ENCODE measurements at regions not wholly inside any gene's neighbourhood (a gene's known extent, or its start where the extent isn't known, plus 50 kb on each side); places are given as distances from the start of the nearest gene placed in this dataset.

- no peaks in the 10 kb centered on the region for H3K9me3 Mint-ChIP-seq
These were observed 61.2 kb downstream of the KLF6 start for GRCh38 chr10:3723766-3724165.

GRCh38 chr10:3720228-3721019, 64.6 kb downstream of the KLF6 start:
- no peaks in the 10 kb centered on the region for H3K9me3 Mint-ChIP-seq
- DNase-seq: no peak
- POLR2A ChIA-PET: no interaction called here
- no peak overlapping the region for H3K27ac Mint-ChIP-seq
- no peaks in the 10 kb centered on the region for H3K4me1 Mint-ChIP-seq
- H3K4me3 Mint-ChIP-seq: no peak overlapping the region
- peaks cover 14% of the 10 kb centered on the region for H3K27me3 Mint-ChIP-seq
- CTCF ChIA-PET: no interaction called here
- no peaks in the 10 kb centered on the region for H3K36me3 Mint-ChIP-seq (ENCODE audit: low read depth)

More at GRCh38 chr10:3723766-3724165, 61.2 kb downstream of the KLF6 start:
- DNase-seq: no peak
- CTCF ChIA-PET: no interaction called here
- Mint-ChIP-seq H3K27ac (no peak overlapping the region), H3K27me3 (peaks cover 23% of the 10 kb centered on the region), H3K4me3 (no peak overlapping the region), H3K36me3 (ENCODE audit: low read depth) (no peaks in the 10 kb centered on the region), H3K4me1 (no peaks in the 10 kb centered on the region)
- POLR2A ChIA-PET: no interaction called here

- H3K4me3 Mint-ChIP-seq: no peak overlapping the region
- CTCF ChIA-PET: interaction anchor here (0.6 kb wide), 1 partner anchor 108 kb away, joined by 3 read pairs; no protein-coding TSS in a partner anchor
- H3K27me3 Mint-ChIP-seq: peaks cover 7% of the 10 kb centered on the region
- no peak overlapping the region for H3K27ac Mint-ChIP-seq
- H3K4me1 Mint-ChIP-seq: peaks cover 9% of the 10 kb centered on the region
- POLR2A ChIA-PET: interaction anchor here (0.7 kb wide), 1 partner anchor 58 kb away, joined by 3 read pairs; no protein-coding TSS in a partner anchor
- H3K36me3 Mint-ChIP-seq (ENCODE audit: low read depth): no peaks in the 10 kb centered on the region
- no peaks in the 10 kb centered on the region for H3K9me3 Mint-ChIP-seq
- DNase-seq: no peak
These were observed 65.8 kb downstream of the KLF6 start for GRCh38 chr10:3719024-3719843.

GRCh38 chr10:3716093-3716492, 68.9 kb downstream of the KLF6 start:
- CTCF ChIA-PET: no interaction called here
- Mint-ChIP-seq H3K4me1 (peaks cover 10% of the 10 kb centered on the region), H3K36me3 (ENCODE audit: low read depth) (peaks cover 4% of the 10 kb centered on the region), H3K27ac (no peak overlapping the region), H3K9me3 (peaks cover 4% of the 10 kb centered on the region), H3K27me3 (peaks cover 3% of the 10 kb centered on the region), H3K4me3 (no peak overlapping the region)
- POLR2A ChIA-PET: no interaction called here
- no peak for DNase-seq

- Mint-ChIP-seq H3K4me3 (no peak overlapping the region), H3K27ac (no peak overlapping the region), H3K9me3 (peaks cover 11% of the 10 kb centered on the region), H3K4me1 (peaks cover 16% of the 10 kb centered on the region), H3K27me3 (peaks cover 3% of the 10 kb centered on the region), H3K36me3 (ENCODE audit: low read depth) (peaks cover 9% of the 10 kb centered on the region)
- CTCF ChIA-PET: no interaction called here
- DNase-seq: no peak
- POLR2A ChIA-PET: no interaction called here
These were observed 70.0 kb downstream of the KLF6 start for GRCh38 chr10:3714967-3715366.

- H3K4me3 Mint-ChIP-seq: no peak overlapping the region
- peaks cover 9% of the 10 kb centered on the region for H3K36me3 Mint-ChIP-seq (ENCODE audit: low read depth)
- peaks cover 18% of the 10 kb centered on the region for H3K4me1 Mint-ChIP-seq
- H3K27me3 Mint-ChIP-seq: peaks cover 2% of the 10 kb centered on the region
- H3K27ac Mint-ChIP-seq: no peak overlapping the region
- no peak for DNase-seq
- POLR2A ChIA-PET: no interaction called here
- CTCF ChIA-PET: no interaction called here
- H3K9me3 Mint-ChIP-seq: peaks cover 11% of the 10 kb centered on the region
These were observed 70.5 kb downstream of the KLF6 start for GRCh38 chr10:3714531-3714930.

GRCh38 chr10:3712707-3713106, 72.3 kb downstream of the KLF6 start:
- Mint-ChIP-seq H3K9me3 (peaks cover 11% of the 10 kb centered on the region), H3K4me3 (no peak overlapping the region), H3K27me3 (no peaks in the 10 kb centered on the region), H3K36me3 (ENCODE audit: low read depth) (peaks cover 9% of the 10 kb centered on the region), H3K4me1 (peaks cover 30% of the 10 kb centered on the region), H3K27ac (no peak overlapping the region)
- no peak for DNase-seq
- CTCF ChIA-PET: no interaction called here
- POLR2A ChIA-PET: no interaction called here

- Mint-ChIP-seq H3K36me3 (ENCODE audit: low read depth) (peaks cover 9% of the 10 kb centered on the region), H3K27ac (no peak overlapping the region), H3K4me3 (no peak overlapping the region), H3K4me1 (peaks cover 30% of the 10 kb centered on the region), H3K9me3 (peaks cover 11% of the 10 kb centered on the region), H3K27me3 (no peaks in the 10 kb centered on the region)
- ChIA-PET POLR2A (no interaction called here), CTCF (no interaction called here)
- DNase-seq: no peak
These were observed 73.1 kb downstream of the KLF6 start for GRCh38 chr10:3711918-3712317.

- ChIA-PET CTCF (no interaction called here), POLR2A (interaction anchor here (1.3 kb wide), 1 partner anchor 67 kb away, joined by 3 read pairs; no protein-coding TSS in a partner anchor)
- Mint-ChIP-seq H3K36me3 (ENCODE audit: low read depth) (peaks cover 9% of the 10 kb centered on the region), H3K27ac (no peak overlapping the region), H3K27me3 (no peaks in the 10 kb centered on the region), H3K4me3 (no peak overlapping the region), H3K4me1 (peaks cover 30% of the 10 kb centered on the region), H3K9me3 (peaks cover 11% of the 10 kb centered on the region)
- DNase-seq: no peak
These were observed 74.2 kb downstream of the KLF6 start for GRCh38 chr10:3710764-3711163.

- H3K36me3 Mint-ChIP-seq (ENCODE audit: low read depth): peaks cover 9% of the 10 kb centered on the region
- H3K27me3 Mint-ChIP-seq: no peaks in the 10 kb centered on the region
- ChIA-PET CTCF (no interaction called here), POLR2A (interaction anchor here (1.3 kb wide), 1 partner anchor 68 kb away, joined by 3 read pairs; no protein-coding TSS in a partner anchor)
- peaks cover 23% of the 10 kb centered on the region for H3K4me1 Mint-ChIP-seq
- no peak for DNase-seq
- H3K9me3 Mint-ChIP-seq: peaks cover 11% of the 10 kb centered on the region
- no peak overlapping the region for H3K4me3 Mint-ChIP-seq
- H3K27ac Mint-ChIP-seq: no peak overlapping the region
These were observed 75.5 kb downstream of the KLF6 start for GRCh38 chr10:3709456-3710060.

GRCh38 chr10:3708852-3709251, 76.2 kb downstream of the KLF6 start:
- Mint-ChIP-seq H3K4me3 (no peak overlapping the region), H3K36me3 (ENCODE audit: low read depth) (peaks cover 9% of the 10 kb centered on the region), H3K9me3 (peaks cover 11% of the 10 kb centered on the region), H3K27ac (no peak overlapping the region), H3K27me3 (no peaks in the 10 kb centered on the region), H3K4me1 (peaks cover 21% of the 10 kb centered on the region)
- POLR2A ChIA-PET: interaction anchor here (1.0 kb wide), 1 partner anchor 32 kb away, joined by 3 read pairs; no protein-coding TSS in a partner anchor
- no peak for DNase-seq
- CTCF ChIA-PET: no interaction called here

- Mint-ChIP-seq H3K27me3 (peaks cover 4% of the 10 kb centered on the region), H3K4me3 (no peak overlapping the region), H3K4me1 (peaks cover 14% of the 10 kb centered on the region), H3K9me3 (no peaks in the 10 kb centered on the region), H3K36me3 (ENCODE audit: low read depth) (no peaks in the 10 kb centered on the region), H3K27ac (no peak overlapping the region)
- ChIA-PET CTCF (no interaction called here), POLR2A (no interaction called here)
- no peak for DNase-seq
These were observed 80.3 kb downstream of the KLF6 start for GRCh38 chr10:3704565-3705325.

- Mint-ChIP-seq H3K9me3 (no peaks in the 10 kb centered on the region), H3K36me3 (ENCODE audit: low read depth) (no peaks in the 10 kb centered on the region), H3K27me3 (peaks cover 6% of the 10 kb centered on the region), H3K4me1 (no peaks in the 10 kb centered on the region), H3K27ac (no peak overlapping the region), H3K4me3 (no peak overlapping the region)
- CTCF ChIA-PET: no interaction called here
- no peak for DNase-seq
- POLR2A ChIA-PET: no interaction called here
These were observed 82.4 kb downstream of the KLF6 start for GRCh38 chr10:3702569-3702968.
